Stimulated activated CD4-positive, alpha-beta T cell treated with anti-CD3 and anti-CD28 coated beads, Interleukin-4, amount 100 ng/mL, for 1 hour (primary cell): ENCODE measurements at regions not wholly inside any gene's neighbourhood (a gene's known extent, or its start where the extent isn't known, plus 50 kb on each side); places are given as distances from the start of the nearest gene placed in this dataset.
A peak's percentile ranks its signal among the peaks of the same experiment; 100 is the strongest.
"Not testable (repeated sequence)": the region's sequence is repeated elsewhere in the genome, so short reads cannot be mapped to it uniquely, and the experiment has no call there.

Experiments
- DNase-seq: peaks from one replicate; pipeline ENCODE4 v3.0.0-alpha.2; 2020

DNA sequence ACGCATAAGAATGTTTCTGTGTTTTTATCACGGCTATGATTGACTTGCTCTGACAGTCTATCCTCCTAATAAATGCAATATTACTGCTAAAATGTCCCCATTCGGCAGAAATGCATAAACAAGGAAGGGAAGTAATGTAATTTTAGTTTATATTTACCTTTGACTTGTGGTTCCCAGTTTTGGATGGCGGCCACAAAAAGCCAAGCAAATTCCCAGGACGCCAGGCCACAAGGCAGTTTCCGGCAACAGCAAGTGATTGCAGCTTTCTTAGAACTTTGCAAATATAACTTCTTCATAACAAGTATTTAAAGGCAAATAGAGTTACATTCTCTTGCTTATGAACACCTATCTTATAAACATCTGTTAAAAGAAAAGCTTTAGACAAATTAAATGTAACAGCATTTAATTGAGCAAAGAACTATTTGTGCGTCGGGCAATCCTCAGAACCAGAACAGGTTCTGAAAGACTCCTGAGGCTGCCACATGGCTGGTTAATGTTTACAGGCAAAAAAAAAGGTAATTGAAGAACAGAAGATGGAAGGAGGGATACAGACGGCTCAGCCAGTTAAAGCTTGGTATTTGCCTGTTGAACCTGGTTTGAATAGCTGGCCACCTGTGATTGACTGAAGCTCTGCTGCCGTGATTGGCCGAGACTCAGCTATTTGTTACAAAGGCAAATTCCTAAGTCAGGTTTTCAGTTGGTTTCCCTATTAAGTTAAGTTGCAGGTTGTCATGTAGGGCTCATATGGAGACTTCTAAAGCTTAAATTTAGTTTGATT, 80.8 kb downstream of the C21orf91 start:
- no peak for DNase-seq

DNA sequence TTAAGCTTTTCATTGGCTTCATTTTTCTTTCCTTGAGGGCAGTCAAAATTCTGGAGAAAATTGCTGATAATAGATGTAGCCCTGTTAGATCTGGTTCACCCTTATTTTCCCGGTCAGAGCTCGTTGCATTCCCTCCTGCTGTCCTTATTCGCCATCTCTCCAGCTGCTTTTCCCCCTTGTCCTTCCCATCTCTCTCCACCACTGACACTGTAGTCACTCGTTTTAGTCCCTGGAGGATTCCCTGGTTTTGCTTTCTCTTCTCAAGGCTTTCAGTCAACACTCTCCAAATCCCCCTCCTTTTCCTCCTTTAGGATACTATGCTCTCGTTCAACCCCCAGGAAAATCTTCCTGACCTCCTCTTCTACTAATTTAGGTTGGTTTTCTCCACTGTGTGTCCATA, 83.1 kb downstream of the C21orf91 start:
- no peak for DNase-seq

GRCh38 chr21:17733209-17733608, 85.9 kb downstream of the C21orf91 start:
- no peak for DNase-seq

DNA sequence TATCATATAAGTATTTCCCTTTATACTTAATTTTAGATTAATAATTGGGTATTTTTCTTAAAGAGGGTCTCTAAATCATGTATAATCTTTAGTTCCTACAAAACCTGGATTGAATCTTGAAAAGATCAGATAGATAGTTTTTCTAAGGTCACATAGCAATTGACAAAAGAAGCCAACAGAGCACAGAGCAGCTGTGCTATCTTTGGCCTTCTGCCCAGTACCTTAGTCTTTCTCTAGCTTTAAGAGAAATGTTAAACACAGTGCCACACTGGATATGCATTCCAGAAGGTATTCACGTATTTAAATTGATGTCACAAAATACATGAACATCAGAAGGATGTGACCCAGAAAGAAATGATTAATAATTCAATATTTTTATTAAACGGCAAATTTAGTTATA, 86.8 kb downstream of the C21orf91 start:
- DNase-seq: no peak

DNA sequence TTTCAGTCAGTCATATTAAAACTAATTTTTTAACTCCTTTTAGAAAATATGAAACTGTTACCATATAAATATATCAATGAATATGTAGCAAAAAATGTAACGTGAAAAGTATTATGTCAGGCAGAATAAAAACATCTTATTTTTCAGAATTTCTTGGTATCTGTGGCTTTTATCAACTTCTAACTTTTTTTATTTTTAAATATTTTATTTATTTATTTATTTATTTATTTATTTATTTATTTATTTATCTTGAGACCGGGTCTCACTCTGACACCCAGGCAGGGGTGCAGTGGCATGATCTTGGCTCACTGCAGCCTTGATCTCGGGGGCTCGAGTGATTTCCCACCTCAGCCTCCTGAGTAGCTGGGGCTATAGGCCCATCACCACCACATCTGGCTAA, 87.6 kb downstream of the C21orf91 start:
- DNase-seq: no peak

- DNase-seq: no peak
Observed at GRCh38 chr21:17730782-17731181, 88.4 kb downstream of the C21orf91 start.

GRCh38 chr21:17729455-17729854, 89.7 kb downstream of the C21orf91 start:
- DNase-seq: no peak

DNA sequence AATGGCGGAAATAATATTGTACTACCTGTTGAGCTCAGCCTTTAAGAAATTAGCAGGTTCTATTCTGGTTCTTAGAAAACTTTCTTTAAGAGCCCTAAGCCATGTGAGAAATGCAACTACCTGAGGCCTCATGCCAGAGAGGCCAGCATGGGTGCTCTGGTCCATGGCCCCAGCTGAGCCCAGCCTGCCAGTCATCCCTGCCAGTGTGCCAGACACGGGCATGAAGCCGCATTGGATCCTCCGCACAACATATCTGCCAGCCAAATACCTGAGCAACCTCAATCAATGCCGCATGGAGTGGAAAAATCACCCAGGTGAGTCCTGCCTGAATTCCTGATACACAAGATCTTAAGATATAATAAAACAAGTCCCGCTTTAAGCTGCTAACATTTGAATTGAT, 91.8 kb downstream of the C21orf91 start:
- no peak for DNase-seq

- no peak for DNase-seq
Observed at GRCh38 chr21:17726047-17726829, 92.9 kb downstream of the C21orf91 start.

- no peak for DNase-seq
Observed at GRCh38 chr21:17725339-17725738, 93.8 kb downstream of the C21orf91 start.

DNA sequence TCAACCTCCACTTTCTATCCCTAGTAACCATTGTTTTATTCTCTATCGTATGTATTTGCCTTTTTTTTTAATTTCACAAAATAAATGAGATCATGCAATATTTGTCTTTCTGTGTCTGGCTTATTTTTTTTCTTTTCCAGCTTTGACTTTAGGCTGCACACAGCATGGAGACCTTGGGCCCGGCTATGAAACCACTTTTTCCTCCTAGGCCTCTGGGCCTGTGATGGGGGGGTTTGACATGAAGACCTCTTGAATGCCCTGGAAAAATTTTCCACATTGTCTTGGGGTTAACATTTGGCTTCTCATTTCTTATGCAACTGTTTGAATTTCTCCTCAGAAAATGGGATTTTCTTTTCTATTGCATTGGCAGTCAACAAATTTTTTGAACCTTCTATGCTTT, 100.2 kb upstream of the BTG3 start:
- no peak for DNase-seq

- DNase-seq: no peak
Observed at GRCh38 chr21:17711896-17712295, 99.2 kb upstream of the BTG3 start.

- DNase-seq: no peak
Observed at GRCh38 chr21:17709266-17709611, 96.5 kb upstream of the BTG3 start.

DNA sequence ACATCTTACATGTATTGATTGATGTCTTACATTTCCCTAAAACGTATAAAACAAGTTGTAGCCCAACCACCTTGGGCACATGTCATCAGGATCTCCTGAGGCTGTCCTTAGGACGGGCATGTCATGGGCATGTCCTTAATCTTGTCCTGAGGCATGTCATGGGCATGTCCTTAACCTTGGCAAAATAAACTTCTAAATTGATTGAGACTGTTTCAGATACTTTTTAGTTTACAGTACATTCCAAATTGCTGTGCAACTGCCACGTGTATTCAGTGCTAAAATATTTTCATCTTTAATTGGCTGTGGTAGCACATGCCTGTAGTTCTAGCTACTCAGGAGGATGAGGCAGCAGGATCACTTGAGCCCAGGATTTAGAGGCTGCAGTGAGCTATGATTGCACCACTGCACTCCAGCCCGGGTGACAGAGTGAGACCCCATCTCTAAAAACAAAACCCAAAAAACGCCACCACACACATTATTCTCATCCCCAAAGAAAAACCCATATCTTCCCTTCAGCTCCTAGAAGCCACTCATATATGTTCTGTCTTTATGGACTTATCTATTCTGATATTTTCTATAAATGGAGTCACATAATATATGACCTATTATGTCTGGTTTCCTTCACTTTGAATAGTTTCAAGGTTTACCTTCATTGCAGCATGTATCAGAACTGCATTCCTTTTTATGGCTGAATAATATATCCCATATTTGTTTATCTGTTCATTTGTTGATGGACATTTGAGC, 96.0 kb upstream of the BTG3 start:
- DNase-seq: no peak

DNA sequence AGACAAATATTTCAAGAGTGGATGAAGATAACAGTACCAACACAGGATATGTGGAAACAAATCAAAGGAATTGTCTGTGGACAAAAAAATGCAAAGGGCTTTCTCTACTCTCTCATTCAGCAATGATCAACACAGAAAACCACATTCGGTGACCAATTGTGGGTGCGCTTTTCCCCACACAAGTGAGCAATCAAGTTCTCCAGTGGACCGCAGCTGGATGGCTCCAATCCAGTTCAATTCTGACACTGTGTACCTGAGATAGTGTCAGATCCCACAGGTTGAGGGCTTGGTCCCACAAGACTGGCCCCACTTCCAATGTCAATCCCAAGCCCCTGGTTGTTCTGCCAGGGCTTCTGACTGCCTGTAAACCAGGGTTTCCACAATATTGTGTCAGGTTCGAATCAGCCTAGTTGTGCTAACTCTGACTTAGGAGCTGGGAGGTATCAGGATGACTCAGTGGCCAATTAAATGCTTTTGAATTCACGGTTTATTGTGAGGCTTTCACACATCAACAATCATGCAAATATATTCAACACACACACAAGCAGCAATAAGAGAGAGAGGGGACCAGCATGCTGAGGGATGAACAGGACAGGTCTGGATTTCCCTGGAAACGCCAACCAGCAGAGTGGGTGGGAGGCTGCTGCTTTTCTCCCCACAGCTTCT, 87.0 kb upstream of the BTG3 start:
- no peak for DNase-seq

DNA sequence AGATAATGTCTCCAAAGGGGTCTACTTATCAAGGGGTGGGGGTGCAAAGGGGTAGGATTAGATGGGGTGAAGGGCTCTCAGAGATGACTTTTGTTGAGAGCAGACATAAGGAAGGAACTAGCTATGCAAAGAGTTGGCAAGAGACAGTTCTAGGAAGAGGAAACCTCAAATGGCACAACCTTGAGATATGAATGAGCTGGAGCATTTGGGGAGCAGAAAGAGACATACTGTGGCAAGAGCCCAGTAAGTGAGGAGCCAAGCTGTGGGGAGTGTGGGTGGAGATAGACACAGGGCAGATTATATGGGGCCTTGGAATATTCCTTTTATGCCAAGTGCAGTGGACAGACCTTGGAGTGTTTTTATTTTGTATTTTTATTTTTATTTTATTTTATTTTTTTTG, 84.8 kb upstream of the BTG3 start:
- no peak for DNase-seq

DNA sequence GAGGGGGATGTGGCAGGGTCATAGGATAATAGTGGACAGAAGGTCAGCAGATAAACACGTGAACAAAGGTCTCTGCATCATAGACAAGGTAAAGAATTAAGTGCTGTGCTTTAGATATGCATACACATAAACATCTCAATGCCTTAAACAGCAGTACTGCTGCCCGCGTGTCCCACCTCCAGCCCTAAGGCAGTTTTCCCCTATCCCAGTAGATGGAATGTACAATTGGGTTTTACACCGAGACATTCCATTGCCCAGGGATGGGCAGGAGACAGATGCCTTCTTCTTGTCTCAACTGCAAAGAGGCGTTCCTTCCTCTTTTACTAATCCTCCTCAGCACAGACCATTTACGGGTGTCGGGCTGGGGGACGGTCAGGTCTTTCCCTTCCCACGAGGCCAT, 81.7 kb upstream of the BTG3 start:
- not testable (repeated sequence) for DNase-seq

DNA sequence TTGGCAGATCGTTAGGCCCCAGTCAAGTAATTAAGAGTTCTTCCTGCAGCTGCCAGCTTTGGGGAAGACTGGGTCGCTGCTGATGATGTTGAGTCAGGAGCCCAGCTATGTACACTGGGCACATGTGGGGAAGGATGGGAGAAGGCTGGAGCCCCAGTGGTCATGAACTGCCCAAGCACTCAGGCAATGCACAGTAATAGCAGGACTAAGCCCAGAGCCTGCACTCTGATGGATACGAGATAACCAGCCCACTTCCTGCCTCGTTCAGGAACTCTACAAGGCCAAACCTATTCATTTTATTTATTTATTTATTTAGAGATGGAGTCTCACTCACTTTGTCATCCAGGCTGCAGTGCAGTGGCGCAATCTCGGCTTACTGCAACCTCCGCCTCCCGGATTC, 81.1 kb upstream of the BTG3 start:
- no peak for DNase-seq

GRCh38 chr21:17690078-17690494, 77.4 kb upstream of the BTG3 start:
- no peak for DNase-seq

DNA sequence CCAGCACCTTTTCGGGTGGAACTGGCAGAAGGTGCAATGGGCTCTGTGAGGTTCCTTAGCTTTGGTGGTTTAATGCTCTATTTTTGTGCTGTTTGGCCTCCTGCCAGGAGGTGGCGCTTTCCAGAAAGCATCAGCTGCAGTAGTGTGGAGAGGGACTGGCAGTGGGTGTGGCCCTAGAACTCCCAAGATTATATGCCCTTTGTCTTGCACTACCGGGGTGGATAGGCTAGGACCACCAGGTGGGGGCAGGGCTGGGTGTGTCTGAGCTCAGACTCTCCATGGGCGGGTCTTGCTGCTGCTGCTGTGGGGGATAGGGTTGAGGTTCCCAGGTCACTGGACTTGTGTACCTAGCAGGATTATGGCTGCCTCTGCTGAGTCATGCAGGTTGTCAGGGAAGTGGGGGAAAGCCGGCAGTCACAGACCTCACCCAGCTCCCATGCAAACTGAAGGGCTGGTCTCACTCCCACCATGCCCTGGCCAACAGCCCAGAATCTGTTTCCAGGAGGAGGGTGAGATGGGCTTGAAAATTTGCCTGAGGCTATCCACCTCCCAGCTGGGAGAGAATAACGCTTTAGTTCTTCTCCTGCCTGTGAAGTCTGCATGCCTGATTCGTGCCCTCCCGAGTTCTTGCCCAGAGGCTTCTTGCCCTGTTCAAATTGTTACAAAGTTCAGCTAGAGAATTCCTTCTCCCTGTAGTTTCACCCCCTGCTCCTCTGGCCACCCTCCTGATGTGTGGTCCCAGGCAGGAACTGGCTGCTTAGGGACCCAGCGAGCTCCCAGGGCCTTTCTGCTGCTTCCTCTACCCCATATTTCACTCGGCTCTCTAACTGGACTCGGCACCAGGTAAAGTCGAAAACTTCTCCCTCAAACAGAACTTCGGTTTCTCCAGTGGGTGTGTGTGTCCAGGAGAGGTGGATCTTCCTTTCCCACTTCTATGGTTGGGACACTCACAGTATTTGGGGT, 76.5 kb upstream of the BTG3 start:
- peak; percentile 59 for DNase-seq

DNA sequence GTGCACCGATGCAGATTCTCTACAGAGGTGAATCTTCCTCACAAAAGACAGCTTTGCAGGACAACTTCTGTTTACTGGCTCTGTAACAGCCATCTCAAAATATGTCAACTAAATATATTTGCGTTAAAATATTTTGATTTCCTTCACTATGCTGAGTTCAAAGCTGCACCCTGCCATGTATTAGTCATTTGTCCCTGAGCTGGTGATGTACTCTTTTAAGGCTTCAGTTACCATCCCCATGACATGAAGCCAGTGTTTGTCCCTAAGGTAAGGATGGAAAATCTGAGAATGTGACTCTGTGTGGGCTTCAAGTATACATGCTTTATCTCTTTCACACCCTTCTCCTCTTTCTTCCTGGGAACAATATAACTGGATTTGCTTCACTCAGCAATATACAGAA, 70.2 kb upstream of the BTG3 start:
- DNase-seq: no peak

- no peak for DNase-seq
Observed at GRCh38 chr21:17679002-17679600, 66.4 kb upstream of the BTG3 start.
